SH-SY5Y (cell line): ENCODE measurements at regions not wholly inside any gene's neighbourhood (a gene's known extent, or its start where the extent isn't known, plus 50 kb on each side); places are given as distances from the start of the nearest gene placed in this dataset.

Experiments
- GATA2 ChIP-seq: IDR thresholded peaks from 2 replicates; pipeline ENCODE4 v1.6.1; 2011; ENCODE audit warnings: mild to moderate bottlenecking, low read depth, low read length
- GATA3 ChIP-seq: IDR thresholded peaks from 2 replicates; pipeline ENCODE4 v1.6.1; 2011; ENCODE audit warnings: low read depth, mild to moderate bottlenecking, low read length, moderate library complexity

DNA sequence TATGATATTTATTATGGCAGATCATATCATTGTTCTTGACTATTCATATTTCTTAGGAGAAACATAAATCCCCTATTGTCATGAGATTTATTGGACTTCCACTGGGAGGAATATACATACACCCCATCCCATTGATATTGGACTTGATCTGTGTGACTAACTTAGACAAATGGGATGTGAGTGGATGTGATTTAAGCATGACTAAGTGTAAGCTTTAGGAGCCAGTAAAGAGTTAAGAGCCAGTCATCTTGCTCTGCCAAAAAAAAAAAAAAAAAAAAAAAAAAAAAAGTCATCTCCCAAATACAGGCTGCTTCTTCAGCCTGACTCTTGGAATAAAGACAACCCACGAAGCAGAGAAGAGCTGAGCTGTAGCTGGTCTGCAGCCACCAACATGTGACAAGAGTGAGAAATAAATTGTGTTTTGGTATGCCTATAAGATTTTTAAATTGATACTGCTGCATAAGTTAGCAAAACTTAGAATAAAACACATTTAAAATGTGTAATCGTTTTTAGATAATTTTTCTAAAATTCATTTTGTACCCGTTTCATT, 595.0 kb upstream of the LRRC4C start:
- TF ChIP-seq GATA3 (no peak), GATA2 (no peak)

DNA sequence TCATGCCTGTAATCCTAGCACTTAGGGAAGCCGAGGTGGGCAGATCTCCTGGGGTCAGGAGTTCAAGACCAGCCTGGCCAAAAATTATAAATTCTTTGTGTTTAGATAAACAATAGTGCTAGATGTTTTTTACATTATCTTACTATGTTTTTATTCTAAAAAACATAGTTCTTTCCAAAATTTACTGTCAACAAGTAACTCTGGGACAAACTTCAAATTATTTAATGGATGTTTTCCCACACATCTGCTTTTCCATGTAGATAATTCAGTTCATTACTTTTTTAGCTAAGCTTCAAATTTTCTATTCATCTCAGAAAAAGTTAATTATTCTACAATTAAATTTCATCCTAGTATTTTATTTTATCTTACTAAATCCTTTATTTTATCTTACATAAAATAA, 596.2 kb upstream of the LRRC4C start:
- TF ChIP-seq GATA3 = no peak
- no peak for TF ChIP-seq GATA2

DNA sequence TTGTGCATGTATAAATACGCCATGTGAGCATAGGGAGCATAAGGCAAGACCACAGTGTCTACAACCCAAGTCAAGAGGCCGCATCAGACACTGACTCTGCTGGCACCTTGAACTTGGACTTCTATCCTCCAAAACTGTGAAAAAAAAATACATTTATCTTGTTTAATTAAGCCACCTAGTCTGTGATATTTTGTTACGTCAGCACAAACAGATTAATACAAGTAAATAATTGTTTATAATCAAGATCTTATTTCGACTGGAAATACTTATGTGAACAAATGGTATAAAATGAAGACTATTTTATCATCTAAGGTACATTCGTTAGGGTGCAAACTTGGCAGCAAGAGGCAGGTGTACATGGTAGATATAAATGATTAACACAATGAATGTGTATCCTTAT, 599.3 kb upstream of the LRRC4C start:
- TF ChIP-seq GATA2 (no peak), GATA3 (no peak)

DNA sequence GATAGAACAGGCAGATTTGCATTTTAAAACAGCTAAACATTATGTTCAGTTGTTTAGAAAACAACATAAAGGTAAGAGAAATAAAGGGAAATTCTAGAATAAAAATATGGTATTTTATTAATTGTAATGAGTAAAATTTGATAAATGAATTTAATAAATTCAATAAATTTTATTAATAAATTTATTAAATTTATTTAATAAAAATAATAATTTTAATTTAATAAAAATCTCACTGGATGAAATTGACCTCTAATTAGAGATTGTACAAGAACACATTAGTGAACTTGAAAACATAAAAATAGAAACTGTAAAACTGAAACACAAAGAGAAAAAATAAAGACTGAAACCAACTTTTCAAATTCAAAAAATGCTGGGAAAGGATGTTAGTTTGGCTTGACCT, 605.7 kb upstream of the LRRC4C start:
- TF ChIP-seq GATA2 (no peak), GATA3 (no peak)

DNA sequence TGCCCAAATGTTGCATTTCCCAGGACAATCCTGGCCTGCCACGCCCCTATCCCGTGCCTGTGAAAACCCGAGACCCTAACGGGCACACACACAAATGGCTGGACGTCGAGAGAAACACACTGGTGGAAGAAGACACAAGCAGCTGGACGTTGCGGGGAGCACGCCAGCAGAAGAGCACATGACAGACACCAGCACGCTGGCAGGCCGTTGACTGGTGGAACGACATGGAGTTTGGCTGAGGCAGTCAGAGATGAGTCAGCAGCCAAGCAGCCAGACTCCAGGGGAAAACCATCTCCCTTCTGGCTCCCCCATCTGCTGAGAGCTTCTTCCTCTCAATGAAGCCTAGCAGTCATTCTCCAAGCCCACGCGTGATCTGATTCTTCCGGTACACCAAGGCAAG, 606.7 kb upstream of the LRRC4C start:
- TF ChIP-seq GATA3 (no peak), GATA2 (no peak)

DNA sequence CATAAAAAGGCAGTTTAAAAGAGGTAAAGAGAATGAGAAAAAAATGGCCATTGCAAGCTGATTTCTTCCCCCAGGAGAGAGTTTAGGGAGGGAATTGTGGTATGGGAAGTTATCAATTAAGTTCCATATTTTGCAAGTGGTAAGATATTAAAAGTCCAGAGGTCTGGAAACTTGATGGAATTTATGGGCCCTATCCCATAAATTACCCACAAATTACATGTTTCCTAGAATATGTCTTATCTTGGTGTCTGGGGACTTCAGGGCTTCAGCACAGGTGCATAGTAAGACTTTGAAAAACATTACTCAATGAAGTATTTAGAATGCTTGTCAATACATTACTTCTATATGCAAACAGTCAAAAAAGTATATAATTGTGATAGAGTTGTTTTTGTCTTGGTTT, 614.9 kb upstream of the LRRC4C start:
- TF ChIP-seq GATA3 = no peak
- TF ChIP-seq GATA2 = no peak

DNA sequence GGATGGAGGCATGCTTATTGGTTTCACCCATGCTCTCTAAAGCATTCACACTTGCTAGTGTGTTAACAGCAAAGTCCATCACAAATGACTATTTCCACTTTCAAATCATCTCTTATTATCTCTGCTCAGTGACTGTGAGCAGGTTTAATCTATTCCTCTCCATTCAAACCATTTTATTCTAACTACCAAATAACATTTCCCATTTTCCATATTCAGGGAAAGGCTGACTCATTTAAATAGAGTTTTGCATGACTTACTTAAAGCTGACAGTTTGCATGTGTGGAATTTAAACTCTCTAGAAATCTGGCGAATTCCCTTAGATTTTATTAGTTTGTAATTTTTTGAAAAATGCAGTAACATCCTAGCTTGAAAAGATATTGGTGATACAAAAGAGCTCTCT, 615.7 kb upstream of the LRRC4C start:
- TF ChIP-seq GATA2 (no peak), GATA3 (no peak)

DNA sequence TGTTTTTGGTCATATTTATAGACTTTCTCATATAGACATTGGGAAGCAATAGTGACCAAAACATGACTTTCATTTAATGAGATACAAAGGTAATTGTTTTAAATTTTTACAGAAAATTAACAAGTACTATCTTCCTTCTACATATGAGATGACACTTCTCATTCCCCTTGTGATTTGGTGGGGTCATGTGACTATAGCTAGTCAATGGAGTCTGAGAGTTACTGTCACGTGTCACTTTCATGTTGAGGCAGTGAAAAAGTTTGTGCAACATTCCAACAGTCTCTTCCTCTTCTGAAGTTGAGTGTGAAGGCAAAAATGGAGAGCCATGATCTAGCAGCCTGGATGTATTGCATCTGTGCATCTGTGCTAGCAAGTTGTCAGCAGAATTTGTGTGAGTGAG, 618.3 kb upstream of the LRRC4C start:
- no peak for TF ChIP-seq GATA2

DNA sequence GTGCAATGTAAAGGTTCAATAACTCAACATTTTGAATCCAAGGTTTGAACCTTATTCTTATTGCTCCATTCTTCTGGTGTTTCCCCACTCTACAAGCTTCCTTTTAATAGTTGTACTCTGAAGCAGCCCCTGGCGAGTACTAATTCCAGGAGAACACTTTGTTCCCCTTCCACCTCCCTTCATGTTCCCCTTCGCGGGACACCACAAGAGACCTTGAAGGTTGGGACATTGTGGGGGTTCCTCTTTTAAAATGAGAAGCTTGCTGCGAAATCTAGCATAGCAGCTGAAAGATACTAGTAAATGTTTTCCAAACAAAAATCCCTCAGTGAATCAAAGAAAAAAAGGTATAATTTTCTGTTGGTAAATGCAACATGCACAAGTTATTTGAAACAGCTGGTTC, 626.3 kb upstream of the LRRC4C start:
- TF ChIP-seq GATA3 = no peak
- TF ChIP-seq GATA2 = no peak

DNA sequence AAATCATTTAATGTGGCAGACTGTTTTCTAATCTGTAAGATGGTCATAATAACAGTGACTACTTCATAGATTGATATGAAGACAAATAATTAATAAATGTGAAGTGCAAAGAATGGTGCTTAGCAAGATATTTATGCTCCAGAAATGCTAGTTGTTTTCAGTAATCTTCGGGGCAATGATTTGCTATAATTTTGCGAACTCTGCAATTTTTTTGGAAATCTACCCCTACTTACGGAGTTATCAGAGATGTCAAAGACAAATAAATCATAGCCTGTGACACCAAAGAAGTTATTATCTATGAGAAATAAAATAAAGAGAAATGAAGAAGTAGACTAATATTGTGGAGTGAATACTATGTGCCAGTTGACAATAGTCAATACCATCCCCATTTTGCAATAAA, 634.1 kb upstream of the LRRC4C start:
- TF ChIP-seq GATA3 (no peak), GATA2 (no peak)

DNA sequence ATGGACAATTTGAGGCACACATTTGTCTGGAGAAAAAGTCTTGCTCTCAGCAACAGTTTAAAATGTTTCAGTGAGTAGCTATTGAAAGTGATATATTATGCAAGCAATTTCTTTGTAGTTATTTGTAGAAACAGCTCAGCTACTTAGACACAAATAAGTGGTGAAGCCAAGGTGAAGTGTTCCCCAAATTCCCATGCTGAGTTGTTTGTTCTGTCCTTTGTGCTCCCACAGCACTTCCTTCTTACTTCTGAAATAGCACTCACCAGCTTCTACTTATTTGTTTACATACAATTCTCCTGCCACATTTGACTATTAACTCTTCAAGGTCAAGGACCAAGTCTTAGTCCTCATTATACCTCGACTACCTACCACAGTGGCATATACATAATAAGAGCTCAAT, 638.6 kb upstream of the LRRC4C start:
- TF ChIP-seq GATA2 = no peak
- TF ChIP-seq GATA3 = no peak

DNA sequence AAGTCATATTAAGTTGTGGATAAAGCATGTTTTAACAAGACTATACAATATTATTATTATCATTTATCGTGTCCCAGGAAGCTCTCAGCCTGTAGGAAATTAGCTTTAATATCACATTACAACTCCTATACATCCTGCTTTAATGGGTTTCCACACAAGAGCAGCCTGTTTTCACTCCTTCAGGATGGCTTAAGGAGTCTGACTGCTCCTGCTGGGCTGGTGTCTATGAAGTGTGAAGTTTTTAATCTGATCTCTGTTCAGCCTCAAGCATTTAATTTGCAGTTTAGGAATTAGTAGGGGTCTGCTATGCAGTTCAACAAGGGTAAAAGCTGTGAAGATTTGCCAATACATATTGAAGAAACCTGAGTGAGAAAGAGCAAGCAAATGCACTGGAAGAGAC, 653.4 kb upstream of the LRRC4C start:
- TF ChIP-seq GATA3 = no peak
- no peak for TF ChIP-seq GATA2

DNA sequence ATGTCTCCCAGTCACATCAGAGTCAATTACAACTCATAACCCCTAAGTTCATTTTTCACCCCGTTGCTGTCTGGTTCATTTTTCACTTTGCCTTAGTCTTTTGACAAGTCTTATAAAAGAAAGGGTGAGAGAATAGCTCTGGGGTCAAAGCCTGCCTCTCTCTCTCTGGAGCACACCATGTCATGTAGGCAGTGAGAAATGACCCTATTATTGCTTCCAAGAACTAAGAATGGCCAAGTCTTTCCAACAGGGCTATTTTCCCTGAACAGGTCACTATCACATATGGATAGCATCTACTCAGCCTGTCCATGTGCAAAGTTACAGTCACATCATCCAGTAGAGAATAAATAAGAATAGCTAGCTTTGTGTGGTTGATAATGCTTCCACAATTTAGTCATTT, 655.5 kb upstream of the LRRC4C start:
- TF ChIP-seq GATA3 = no peak
- TF ChIP-seq GATA2 = no peak

DNA sequence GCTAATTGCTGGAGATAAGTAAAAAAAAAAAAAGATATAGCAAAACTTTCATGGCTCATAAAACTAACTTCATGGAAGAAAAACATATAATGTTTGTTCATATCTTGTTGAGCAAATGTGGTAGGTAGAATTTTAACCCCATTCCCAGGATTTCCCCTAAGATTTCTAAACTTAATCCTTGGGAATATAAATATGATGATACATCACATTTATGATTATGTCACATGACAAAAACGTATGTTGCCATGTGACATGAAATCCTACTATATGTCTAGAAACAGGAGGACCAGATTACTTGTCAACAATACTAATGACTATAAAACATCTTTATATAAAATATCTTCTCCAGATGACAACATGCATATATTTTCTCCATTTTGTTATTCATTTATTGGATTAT, 679.0 kb upstream of the LRRC4C start:
- no peak for TF ChIP-seq GATA3
- no peak for TF ChIP-seq GATA2

DNA sequence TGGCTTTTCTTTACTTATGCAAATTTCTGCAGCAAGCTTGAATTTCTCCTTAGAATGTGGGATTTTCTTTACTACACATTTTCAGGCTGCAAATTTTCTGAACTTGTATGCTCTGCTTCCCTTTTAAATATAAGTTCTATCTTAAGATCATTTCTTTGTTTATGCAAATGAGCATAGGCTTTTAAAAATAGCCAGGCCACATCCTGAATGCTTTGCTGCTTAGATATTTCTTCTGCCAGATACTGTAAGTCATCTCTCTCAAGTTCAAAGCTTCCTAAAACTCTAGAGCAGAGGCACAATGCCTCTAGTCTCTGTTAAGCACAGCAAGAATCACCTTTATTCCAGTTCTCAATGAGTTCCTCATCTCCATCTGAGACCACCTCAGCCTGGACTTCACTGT, 685.9 kb upstream of the LRRC4C start:
- TF ChIP-seq GATA3 (no peak), GATA2 (no peak)

DNA sequence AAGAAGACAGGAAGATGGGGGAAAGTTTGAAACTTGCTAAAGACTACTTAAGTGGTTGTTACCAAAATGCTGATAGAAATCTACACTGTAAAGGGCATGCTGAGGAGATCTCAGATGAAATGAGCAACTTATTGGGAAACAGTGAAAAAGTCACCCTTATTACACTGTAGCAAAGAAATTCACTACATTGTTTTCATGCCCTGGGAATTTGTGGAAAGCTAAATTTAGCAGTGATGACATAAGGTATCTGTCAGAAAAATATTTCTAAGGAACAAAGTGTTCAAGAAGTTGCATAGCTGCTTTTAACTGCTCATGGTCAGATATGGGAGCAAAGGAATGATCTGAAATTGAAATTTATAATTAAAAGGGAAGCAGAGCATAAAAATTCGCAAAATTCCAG, 702.4 kb upstream of the LRRC4C start:
- no peak for TF ChIP-seq GATA2
- no peak for TF ChIP-seq GATA3

DNA sequence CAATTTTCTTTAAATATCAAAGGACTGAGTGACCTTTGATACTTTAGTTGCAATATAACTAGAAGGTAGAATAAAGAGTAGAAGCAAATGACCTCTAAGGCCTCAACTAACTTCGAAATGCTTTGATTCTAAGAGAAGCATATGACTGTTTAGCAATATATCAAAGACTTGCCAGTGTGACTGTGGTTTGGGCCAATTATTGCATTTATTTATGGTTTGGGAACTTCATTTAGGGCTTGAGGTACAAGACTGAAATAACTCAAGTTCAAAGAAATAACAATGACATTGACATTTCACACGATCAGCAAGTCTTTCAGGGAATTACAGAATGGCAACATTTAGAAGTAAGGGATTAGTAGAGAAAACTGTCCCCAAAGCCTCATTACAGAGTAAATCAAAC, 709.7 kb upstream of the LRRC4C start:
- TF ChIP-seq GATA3 (no peak), GATA2 (no peak)

DNA sequence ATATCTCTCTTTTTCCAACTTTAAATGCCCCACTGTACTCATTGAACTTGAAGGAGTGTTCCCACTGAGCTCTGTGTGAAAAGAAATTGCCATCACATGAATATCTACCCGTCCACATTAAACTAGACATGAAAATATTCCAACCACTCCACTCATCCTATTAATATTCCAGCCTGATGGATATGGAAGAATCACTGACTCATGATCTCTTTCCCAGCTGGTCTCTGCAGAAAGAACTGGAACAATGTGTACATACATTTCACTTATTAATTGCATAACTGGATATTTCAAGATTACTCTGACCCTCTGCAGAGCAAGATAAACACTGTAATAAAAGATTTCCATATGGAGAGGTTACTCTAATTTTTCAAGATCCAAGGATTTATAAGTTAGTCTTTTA, 711.1 kb upstream of the LRRC4C start:
- TF ChIP-seq GATA2 (no peak), GATA3 (no peak)

DNA sequence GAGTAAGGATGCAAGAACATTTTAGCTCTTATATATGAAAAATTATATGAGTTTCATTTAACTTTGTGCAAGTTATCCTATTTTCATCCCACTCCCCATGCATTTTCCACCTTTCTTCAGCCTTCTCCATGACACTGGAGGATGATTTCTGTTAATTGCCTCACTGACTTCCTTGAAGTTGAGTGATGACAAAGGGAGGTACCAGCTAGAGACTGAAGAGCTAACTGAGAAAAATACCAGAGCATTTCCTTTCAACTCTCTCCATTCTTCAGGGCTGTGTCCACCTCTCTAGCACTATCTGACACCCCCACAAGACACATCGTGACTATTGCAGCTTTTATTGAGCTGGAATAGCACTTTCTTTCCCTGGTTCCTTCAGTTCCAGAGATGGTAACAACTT, 711.6 kb upstream of the LRRC4C start:
- TF ChIP-seq GATA2 (no peak), GATA3 (no peak)
